ENCODE measurements at regions not wholly inside any gene's neighbourhood (a gene's known extent, or its start where the extent isn't known, plus 50 kb on each side); places are given as distances from the start of the nearest gene placed in this dataset.

GRCh38 chr3:104629038-104629437, 737.7 kb upstream of the ALCAM start:
- TF ChIP-seq CTCF (IDR thresholded peaks at IDR 0.05) (no peak), EP300 (IDR thresholded peaks at IDR 0.05) (no peak)
